ELR (cell line): ENCODE measurements at regions not wholly inside any gene's neighbourhood (a gene's known extent, or its start where the extent isn't known, plus 50 kb on each side); places are given as distances from the start of the nearest gene placed in this dataset.

Experiments
- DNase-seq: peaks from one replicate; pipeline ENCODE4 v3.0.0-alpha.2; 2015; ENCODE audit warnings: low read depth

- DNase-seq, result no peak
Observed at GRCh38 chr2:11044201-11044600, 111.1 kb upstream of the SLC66A3 start.

- no peak for DNase-seq
Observed at GRCh38 chr2:11045294-11045693, 110.0 kb upstream of the SLC66A3 start.

GRCh38 chr2:11048335-11049008, 106.8 kb upstream of the SLC66A3 start:
- no peak for DNase-seq

- DNase-seq, result no peak
Observed at GRCh38 chr2:11050565-11050964, 104.7 kb upstream of the SLC66A3 start.

DNA sequence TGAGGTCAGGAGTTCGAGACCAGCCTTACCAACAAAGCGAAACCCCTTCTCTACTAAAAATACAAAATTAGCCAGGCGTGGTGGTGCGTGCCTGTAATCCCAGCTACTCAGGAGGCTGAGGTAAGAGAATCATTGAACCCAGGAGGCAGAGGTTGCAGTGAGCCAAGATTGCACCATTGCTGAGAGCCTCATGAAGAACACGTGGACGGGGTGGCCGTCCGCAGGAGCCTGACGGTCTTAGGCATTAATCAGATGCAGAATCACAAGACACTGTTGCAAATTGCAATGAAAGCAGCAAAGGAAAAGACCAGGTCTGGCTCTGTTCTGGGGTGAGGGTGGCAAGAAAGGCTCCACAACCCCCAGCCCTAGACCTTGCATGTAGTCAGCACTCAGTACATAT, 104.0 kb upstream of the SLC66A3 start:
- no peak for DNase-seq

DNA sequence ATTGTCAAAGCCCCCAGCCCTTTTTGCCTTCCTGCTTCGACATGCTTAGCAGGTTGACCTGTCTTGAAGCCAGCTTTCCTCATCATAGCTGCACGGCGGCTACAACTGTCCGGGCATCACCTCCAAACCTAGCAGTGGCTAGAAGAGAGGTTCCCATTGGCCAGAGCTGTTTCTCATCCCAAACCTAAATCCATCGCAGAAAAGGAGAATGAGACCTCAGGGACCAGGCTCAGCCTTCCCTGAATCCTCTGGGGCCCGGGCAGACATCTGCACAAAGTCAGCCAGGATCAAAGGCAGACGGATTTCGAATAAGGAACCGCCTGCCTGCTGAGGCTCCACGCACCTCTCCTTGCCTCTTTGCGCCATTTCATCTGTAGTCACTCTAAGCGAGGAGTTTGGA, 101.7 kb upstream of the SLC66A3 start:
- DNase-seq, result no peak

- no peak for DNase-seq
Observed at GRCh38 chr2:11054783-11055678, 100.2 kb upstream of the SLC66A3 start.

DNA sequence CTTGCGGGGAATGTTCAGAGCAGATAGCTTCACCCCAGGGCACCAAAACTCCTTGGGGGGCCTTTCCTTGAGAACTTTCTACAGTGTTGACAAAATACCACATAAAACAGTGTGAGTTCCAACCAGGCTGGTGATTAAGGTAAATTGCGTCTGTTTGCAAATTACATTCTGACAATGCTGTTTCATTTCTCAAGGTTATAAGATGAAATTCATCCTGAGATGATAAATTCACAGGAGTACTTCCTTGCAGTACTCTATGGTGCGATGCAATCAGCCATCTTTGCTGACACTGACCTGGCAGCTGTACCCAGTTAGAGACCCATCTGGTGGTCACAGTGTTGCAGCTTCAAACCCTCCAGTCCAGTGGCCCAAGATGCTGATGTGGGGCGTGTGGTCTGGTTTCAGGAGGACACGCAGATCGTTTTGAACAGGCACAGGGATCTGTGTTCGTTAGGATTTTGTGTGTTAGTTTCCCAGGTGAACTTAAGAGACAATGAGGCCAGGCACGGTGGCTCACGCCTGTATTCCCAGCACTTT, 99.5 kb upstream of the SLC66A3 start:
- DNase-seq, result no peak

DNA sequence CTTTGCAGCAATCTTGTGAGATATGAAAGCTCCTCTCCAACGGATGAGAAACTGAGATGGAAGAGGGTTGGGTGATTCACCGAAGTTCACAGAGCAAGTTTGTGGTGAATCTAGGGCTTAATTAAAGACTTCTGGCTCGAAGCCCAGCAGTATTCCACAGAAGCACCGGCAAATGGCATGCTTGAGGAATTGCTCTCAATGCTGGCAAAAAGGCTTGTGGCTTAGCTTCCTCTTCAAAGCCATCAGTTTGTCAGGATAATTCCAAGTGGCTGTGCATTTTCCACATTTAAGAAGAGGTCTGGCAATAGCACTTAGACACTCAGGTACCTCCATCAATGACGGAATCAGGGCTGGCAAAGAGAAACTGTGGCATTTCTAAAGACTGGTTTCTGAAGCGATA, 98.7 kb upstream of the SLC66A3 start:
- DNase-seq, result peak; percentile 84

DNA sequence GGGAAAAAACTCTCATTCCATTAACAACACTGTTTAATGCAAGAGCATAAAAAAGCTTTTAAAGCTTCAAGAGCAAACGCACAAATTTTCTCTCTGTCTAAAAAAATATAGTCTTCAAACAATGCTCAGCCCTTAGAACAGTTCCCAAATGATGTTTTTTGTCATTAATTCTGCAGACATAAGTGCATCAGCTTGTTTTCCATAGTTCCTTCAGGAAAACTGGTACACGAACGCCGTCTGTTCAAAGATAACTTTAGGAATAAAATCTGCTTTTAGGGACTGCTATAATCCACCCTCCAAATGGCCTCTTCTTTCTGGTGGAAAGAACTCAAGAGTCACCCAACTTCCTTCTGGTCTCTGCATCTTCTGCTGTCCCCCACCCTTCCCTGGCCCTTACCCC, 98.2 kb upstream of the SLC66A3 start:
- DNase-seq, result no peak

DNA sequence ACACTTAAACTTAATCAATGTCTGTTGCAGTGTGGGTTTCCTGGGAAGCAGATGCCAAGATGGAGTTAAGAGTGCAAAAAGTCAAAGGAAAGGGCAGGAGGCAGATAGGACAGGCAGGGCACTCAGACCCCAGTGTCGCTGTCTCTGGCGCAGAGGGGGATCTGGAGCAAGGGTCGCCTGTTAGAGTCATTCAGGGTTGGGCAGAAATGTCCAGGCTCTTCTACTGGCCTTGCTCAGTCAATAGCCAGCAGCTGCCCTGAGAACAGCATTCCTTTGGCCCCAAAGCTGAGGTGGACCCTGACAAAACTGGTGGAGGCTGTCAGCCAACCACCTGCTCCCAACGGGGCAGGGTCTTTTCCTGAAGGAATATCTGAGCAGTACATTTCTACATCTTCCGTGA, 97.1 kb upstream of the SLC66A3 start:
- DNase-seq, result no peak

GRCh38 chr2:11060376-11061169, 94.7 kb upstream of the SLC66A3 start:
- DNase-seq, result no peak

- no peak for DNase-seq
Observed at GRCh38 chr2:11065833-11066485, 89.3 kb upstream of the SLC66A3 start.

GRCh38 chr2:11067221-11068078, 87.8 kb upstream of the SLC66A3 start:
- DNase-seq, result no peak

DNA sequence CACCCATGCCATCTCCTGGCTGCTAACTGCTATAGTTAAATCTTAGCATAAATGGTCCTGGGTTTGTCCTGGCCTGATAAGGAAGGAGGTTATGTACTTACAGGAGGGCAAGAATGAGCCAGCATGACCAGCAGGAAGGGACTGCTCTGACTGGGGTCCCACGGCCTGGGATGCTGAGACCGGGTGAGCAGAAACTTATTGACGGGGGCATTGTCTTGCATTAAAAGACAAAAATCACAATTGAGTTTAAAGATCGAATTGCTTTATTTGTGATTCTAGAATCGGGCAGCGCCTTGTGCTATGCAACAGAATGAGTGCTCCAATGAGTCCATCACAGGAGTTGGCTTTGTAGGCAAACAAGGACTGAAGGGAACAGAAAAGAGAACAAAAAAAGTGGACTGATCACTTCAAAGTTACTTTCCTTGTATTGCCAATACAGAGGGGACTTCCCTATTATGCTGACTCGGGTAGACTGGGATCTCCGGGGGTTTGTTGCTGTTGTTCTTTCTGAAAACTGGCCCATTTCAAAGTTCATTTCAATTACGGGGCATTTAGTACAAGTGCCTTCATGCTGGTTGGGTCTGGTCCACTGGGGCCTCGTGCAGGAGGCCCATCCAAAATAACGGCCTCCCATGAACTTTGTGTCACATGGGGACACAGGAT, 87.1 kb upstream of the SLC66A3 start:
- no peak for DNase-seq

- DNase-seq, result no peak
Observed at GRCh38 chr2:11068856-11069526, 86.3 kb upstream of the SLC66A3 start.

- no peak for DNase-seq
Observed at GRCh38 chr2:11069566-11070185, 85.6 kb upstream of the SLC66A3 start.

- DNase-seq, result peak; percentile 3
Observed at GRCh38 chr2:11071211-11071610, 84.1 kb upstream of the SLC66A3 start.

DNA sequence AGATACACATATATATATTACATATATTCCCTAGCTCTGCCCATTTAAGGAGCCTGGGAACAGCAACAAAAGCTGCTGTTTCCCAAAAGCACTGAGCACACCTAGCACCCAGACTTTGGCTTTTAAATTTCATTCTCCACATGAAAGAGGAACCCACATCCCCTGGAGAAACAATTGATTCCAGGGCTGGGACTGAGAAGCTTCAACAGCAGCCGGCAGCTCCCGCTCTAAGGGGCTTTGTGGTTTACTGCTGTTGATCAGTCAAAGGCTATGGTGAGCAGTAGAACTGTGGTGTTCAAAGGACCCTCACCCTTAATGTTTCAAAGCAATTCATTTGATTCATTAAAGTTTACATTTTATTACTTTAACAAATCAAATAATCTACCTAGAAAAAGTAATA, 83.3 kb upstream of the SLC66A3 start:
- DNase-seq, result no peak
